Neural crest cell (in vitro differentiated cells): ENCODE measurements at regions not wholly inside any gene's neighbourhood (a gene's known extent, or its start where the extent isn't known, plus 50 kb on each side); places are given as distances from the start of the nearest gene placed in this dataset.
"Not testable (repeated sequence)": the region's sequence is repeated elsewhere in the genome, so short reads cannot be mapped to it uniquely, and the experiment has no call there.

Experiments used
- DNase-seq: peaks from one replicate; pipeline ENCODE4 v3.0.0; 2021; ENCODE audit warnings: low read depth, mixed read lengths, low spot score
- H3K27ac Mint-ChIP-seq: one replicate; pipeline ENCODE4 v1.8.0; 2021; ENCODE audit warnings: mild to moderate bottlenecking, mixed read lengths; ENCODE audit not compliant: unreplicated experiment
- H3K27me3 Mint-ChIP-seq: 2 replicates; pipeline ENCODE4 v1.8.0; 2021; ENCODE audit warnings: low read depth, mild to moderate bottlenecking, mixed read lengths
- H3K36me3 Mint-ChIP-seq: 2 replicates; pipeline ENCODE4 v1.8.0; 2021; ENCODE audit warnings: low read depth, mild to moderate bottlenecking, mixed read lengths
- H3K4me1 Mint-ChIP-seq: 2 replicates; pipeline ENCODE4 v1.8.0; 2021; ENCODE audit warnings: mixed read lengths
- H3K4me3 Mint-ChIP-seq: one replicate; pipeline ENCODE4 v1.8.0; 2021; ENCODE audit warnings: mild to moderate bottlenecking, mixed read lengths
- H3K9me3 Mint-ChIP-seq: 2 replicates; pipeline ENCODE4 v1.8.0; 2021; ENCODE audit warnings: mixed read lengths
- CTCF ChIP-seq: fragments of 200-600 bp; sonication (generic); conservative IDR thresholded peaks from 2 replicates; pipeline ENCODE4 v1.5.0; 2021; ENCODE audit warnings: antibody characterized with exemption, mild to moderate bottlenecking

- H3K4me1 Mint-ChIP-seq, result no peaks in the 10 kb centered on the region
- H3K4me3 Mint-ChIP-seq, result no peak overlapping the region
- H3K27ac Mint-ChIP-seq, result no peak overlapping the region
- DNase-seq, result no peak
- H3K9me3 Mint-ChIP-seq, result peaks cover 2% of the 10 kb centered on the region
- TF ChIP-seq CTCF, result no peak
- no peaks in the 10 kb centered on the region for H3K36me3 Mint-ChIP-seq
- H3K27me3 Mint-ChIP-seq, result peaks cover 3% of the 10 kb centered on the region
Measured at GRCh38 chr6:86780923-86781322, 156.4 kb upstream of the HTR1E start.

GRCh38 chr6:86775893-86776292 lies 161.4 kb upstream of the HTR1E start:
- Mint-ChIP-seq H3K27me3 (peaks cover 3% of the 10 kb centered on the region), H3K4me1 (no peaks in the 10 kb centered on the region), H3K36me3 (no peaks in the 10 kb centered on the region), H3K9me3 (peaks cover 7% of the 10 kb centered on the region), H3K4me3 (no peak overlapping the region), H3K27ac (no peak overlapping the region)
- no peak for TF ChIP-seq CTCF
- DNase-seq, result no peak

GRCh38 chr6:86765211-86765610 lies 172.1 kb upstream of the HTR1E start:
- Mint-ChIP-seq H3K36me3 (no peaks in the 10 kb centered on the region), H3K4me1 (no peaks in the 10 kb centered on the region), H3K27me3 (no peaks in the 10 kb centered on the region), H3K27ac (no peak overlapping the region), H3K4me3 (no peak overlapping the region), H3K9me3 (peaks cover 10% of the 10 kb centered on the region)
- DNase-seq, result no peak
- no peak for TF ChIP-seq CTCF

- not testable (repeated sequence) for DNase-seq, H3K27me3 Mint-ChIP-seq, H3K27ac Mint-ChIP-seq, H3K4me3 Mint-ChIP-seq, H3K9me3 Mint-ChIP-seq, H3K36me3 Mint-ChIP-seq
- peaks cover 19% of the 10 kb centered on the region for H3K4me1 Mint-ChIP-seq
Measured at GRCh38 chr6:86759953-86760352, 177.4 kb upstream of the HTR1E start.

- Mint-ChIP-seq H3K4me3 (no peak overlapping the region), H3K36me3 (peaks cover 2% of the 10 kb centered on the region), H3K9me3 (peaks cover 2% of the 10 kb centered on the region), H3K27me3 (no peaks in the 10 kb centered on the region), H3K4me1 (peaks cover 19% of the 10 kb centered on the region), H3K27ac (no peak overlapping the region)
- no peak for TF ChIP-seq CTCF
- DNase-seq, result no peak
Measured at GRCh38 chr6:86756640-86757229, 180.6 kb upstream of the HTR1E start.

- no peaks in the 10 kb centered on the region for H3K36me3 Mint-ChIP-seq
- H3K27me3 Mint-ChIP-seq, result no peaks in the 10 kb centered on the region
- no peak for TF ChIP-seq CTCF
Measured at GRCh38 chr6:86744048-86744447, 193.3 kb upstream of the HTR1E start.

More at GRCh38 chr6:86744048-86744447, 193.3 kb upstream of the HTR1E start:
- Mint-ChIP-seq H3K27ac (no peak overlapping the region), H3K9me3 (peaks cover 9% of the 10 kb centered on the region), H3K4me3 (no peak overlapping the region), H3K4me1 (no peaks in the 10 kb centered on the region)
- no peak for DNase-seq
